ENCODE measurements at regions not wholly inside any gene's neighbourhood (a gene's known extent, or its start where the extent isn't known, plus 50 kb on each side); places are given as distances from the start of the nearest gene placed in this dataset.

- TF ChIP-seq POLR2A (IDR thresholded peaks at IDR 0.05; ENCODE audit: low read depth) (no peak), CTCF (IDR thresholded peaks at IDR 0.05) (no peak)
Observed at GRCh38 chr11:101786916-101787315, 127.9 kb upstream of the CEP126 start.
